Mucosa of descending colon (tissue), 3 donors: ENCODE measurements at regions not wholly inside any gene's neighbourhood (a gene's known extent, or its start where the extent isn't known, plus 50 kb on each side); places are given as distances from the start of the nearest gene placed in this dataset.

Experiments
- ATAC-seq: fragments of 200-7000 bp; cut with Tn5 transposase; one replicate; pipeline ENCODE4 v1.9.1; 2020; ENCODE audit warnings: mild to moderate bottlenecking, moderate library complexity
- DNase-seq, 3 donors: peaks; one replicate each; pipeline ENCODE4 v3.0.0-alpha.2; 2020
- H3K36me3 ChIP-seq: fragments of 200-600 bp; one replicate; pipeline ENCODE4 v1.8.0; 2021; ENCODE audit warnings: low read depth, mild to moderate bottlenecking
- H3K4me1 ChIP-seq: fragments of 200-600 bp; one replicate; pipeline ENCODE4 v1.8.0; 2021; ENCODE audit warnings: low read depth, mild to moderate bottlenecking
- H3K4me3 ChIP-seq: fragments of 200-600 bp; one replicate; pipeline ENCODE4 v1.8.0; 2021; ENCODE audit warnings: mild to moderate bottlenecking
- H3K9me3 ChIP-seq: fragments of 200-600 bp; one replicate; pipeline ENCODE4 v1.8.0; 2021; ENCODE audit warnings: mild to moderate bottlenecking
- intact Hi-C, 2 donors: fragments of 100-400 bp; cut with DNase I in 1 of 2; cut with micrococcal nuclease in 1 of 2; formaldehyde crosslinking; loops; one replicate each; pipeline versions ENCODE4 v1.11.0 to v1.11.1; 2022; cut with DNase I, micrococcal nuclease
- TF ChIP-seq, protein P1 (sequence below): fragments of 200-600 bp; IDR thresholded peaks from one replicate; pipeline ENCODE4 v1.8.0; 2022; ENCODE audit warnings: antibody characterized with exemption, mild to moderate bottlenecking
- donor health status: DM: no; HTN: no; CAD: no; lungs with moderate emphysema.
- donor health status: DM: no; HTN: no; CAD: no.
- donor health status: DM: no; HTN: yes; CAD: no.

DNA sequence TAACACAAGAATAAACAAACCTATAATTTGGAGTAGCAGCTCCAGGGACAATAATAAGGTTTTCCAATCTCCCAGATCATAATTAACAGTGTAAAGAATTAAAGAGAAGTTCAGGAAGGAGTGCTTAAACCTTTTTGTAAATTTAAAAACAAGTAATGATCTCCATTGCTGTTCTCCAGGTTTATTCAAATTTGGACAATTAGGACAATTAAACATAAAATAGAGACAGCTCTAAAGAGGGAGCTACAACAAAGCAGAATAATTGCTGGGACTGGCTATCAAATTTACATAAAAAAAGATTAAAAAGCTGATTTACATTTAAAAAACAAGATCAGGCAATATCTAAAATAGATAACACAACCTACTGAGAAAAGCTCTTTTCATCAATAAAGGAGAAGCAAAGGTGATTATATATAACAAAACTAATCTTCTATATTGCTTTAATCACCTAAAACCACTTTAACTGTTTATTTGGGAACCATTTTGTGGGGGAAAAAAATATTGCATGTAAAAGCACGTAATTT lies 80.1 kb upstream of the CREB1 start:
- no peak for ATAC-seq
- H3K4me1 ChIP-seq = peaks cover 5% of the 10 kb centered on the region
- TF ChIP-seq, protein P1, sequence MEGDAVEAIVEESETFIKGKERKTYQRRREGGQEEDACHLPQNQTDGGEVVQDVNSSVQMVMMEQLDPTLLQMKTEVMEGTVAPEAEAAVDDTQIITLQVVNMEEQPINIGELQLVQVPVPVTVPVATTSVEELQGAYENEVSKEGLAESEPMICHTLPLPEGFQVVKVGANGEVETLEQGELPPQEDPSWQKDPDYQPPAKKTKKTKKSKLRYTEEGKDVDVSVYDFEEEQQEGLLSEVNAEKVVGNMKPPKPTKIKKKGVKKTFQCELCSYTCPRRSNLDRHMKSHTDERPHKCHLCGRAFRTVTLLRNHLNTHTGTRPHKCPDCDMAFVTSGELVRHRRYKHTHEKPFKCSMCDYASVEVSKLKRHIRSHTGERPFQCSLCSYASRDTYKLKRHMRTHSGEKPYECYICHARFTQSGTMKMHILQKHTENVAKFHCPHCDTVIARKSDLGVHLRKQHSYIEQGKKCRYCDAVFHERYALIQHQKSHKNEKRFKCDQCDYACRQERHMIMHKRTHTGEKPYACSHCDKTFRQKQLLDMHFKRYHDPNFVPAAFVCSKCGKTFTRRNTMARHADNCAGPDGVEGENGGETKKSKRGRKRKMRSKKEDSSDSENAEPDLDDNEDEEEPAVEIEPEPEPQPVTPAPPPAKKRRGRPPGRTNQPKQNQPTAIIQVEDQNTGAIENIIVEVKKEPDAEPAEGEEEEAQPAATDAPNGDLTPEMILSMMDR = no peak
- intact Hi-C loops = no loop called here
- no peaks in the 10 kb centered on the region for H3K9me3 ChIP-seq
- H3K4me3 ChIP-seq = no peak overlapping the region
- no peaks in the 10 kb centered on the region for H3K36me3 ChIP-seq
- DNase-seq = no peak

DNA sequence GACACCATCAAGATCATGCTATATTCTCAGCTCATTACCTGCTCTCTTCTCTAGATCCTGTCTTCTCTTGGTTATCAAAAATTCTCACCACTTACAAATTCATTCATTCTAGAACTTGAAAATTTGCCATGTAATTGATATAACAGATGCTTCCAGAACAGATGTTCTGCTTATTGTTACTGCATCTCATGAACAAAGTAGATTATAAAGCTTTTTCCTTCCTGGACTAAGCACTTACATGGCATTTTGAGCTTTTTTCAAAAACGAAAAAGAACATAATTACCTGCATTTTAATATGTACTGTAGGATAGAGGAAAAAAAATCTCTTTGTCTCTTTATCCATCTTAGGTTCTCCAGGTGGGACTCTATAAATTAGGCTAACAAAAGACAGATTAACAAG lies 79.6 kb upstream of the CREB1 start:
- DNase-seq (no peak), ATAC-seq (no peak)
- Histone ChIP-seq H3K4me1 (peaks cover 5% of the 10 kb centered on the region), H3K4me3 (no peak overlapping the region), H3K9me3 (no peaks in the 10 kb centered on the region), H3K36me3 (no peaks in the 10 kb centered on the region)
- TF ChIP-seq, protein P1 = no peak
- intact Hi-C loops = no loop called here

DNA sequence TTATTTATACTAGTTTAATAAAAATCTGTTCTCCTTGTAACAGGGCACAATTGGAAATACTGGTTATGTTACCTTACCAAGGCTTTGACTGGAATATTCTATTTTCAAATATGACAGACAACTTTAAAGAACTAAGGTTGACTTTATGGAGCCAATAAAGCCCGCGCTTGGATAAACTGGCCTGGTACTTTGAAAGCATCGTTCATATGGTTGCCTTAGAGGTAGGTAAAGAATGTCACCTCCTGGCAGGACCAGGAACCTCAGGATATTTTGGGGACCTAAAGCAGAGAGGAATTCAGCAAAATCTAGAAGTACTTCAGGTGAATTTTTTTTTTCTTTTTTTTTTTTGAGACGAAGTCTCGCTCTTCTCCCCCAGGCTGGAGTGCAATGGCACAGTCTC lies 71.2 kb upstream of the CREB1 start:
- DNase-seq = no peak
- no peaks in the 10 kb centered on the region for H3K4me1 ChIP-seq
- no peak overlapping the region for H3K4me3 ChIP-seq
- H3K36me3 ChIP-seq = no peaks in the 10 kb centered on the region
- no peak for ATAC-seq
- no peaks in the 10 kb centered on the region for H3K9me3 ChIP-seq
- intact Hi-C loops = no loop called here
- TF ChIP-seq, protein P1 = no peak

DNA sequence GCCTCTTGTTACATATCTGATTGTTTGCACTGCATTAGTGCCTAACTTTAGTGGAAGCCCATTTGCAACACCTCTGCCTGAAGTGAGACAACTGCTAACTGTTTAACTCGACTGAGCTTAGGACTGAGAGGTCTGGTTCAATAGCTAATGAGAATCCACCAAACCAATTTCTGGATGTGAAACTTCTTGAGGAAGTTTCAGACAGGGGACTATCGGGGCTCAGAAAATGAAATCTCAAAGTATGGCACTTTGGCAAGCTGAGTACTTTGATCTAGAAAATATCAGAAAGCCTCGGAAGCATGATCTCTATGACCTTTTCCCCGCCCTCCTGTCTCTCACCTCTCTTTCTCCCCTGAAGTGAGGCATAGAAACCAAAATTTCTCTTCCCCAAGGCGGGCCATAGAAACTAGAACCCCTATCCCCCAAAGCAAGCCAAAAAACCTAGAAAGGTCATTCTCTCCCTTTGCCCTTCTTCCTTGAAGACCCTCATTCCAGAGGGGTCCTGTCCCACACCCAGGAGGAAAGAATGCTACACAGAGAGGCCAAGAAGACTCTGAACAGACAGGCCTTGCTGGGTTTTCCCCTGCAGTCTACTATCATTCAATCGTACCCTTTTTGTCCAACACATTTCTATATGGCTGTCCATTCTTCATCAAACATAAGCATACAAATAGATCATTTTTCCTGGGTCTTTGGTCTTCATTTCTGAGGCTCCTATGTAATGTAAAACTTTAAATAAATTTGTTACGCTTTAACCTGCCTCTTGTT lies 69.6 kb upstream of the CREB1 start:
- Histone ChIP-seq H3K4me1 (no peaks in the 10 kb centered on the region), H3K4me3 (no peak overlapping the region), H3K36me3 (no peaks in the 10 kb centered on the region), H3K9me3 (no peaks in the 10 kb centered on the region)
- ATAC-seq = no peak
- DNase-seq = no peak
- TF ChIP-seq, protein P1 = no peak
- intact Hi-C loops = no loop called here

DNA sequence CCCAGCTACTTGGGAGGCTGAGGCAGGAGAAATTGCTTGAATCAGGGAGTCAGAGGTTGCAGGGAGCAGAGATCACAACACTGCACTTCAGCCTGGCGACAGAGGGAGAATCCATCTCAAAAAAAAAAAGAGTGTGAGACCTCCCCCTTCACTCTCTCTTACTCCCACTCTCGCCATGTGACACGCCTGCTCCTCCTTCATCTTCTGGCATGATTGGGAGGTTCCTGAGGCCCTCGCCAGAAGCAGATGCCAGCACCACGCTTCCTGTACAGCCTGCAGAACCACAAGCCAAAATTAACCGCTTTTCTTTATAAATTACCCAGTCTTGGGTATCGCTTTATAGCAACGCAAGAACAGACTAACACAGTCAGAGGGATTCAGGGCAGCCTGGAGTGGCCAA lies 66.3 kb upstream of the CREB1 start:
- no peaks in the 10 kb centered on the region for H3K36me3 ChIP-seq
- ATAC-seq (no peak), DNase-seq (no peak)
- intact Hi-C loops = no loop called here
- H3K4me1 ChIP-seq = no peaks in the 10 kb centered on the region
- TF ChIP-seq, protein P1 = no peak
- no peak overlapping the region for H3K4me3 ChIP-seq
- H3K9me3 ChIP-seq = no peaks in the 10 kb centered on the region
